Gastroesophageal sphincter (tissue), 3 donors: ENCODE measurements at regions not wholly inside any gene's neighbourhood (a gene's known extent, or its start where the extent isn't known, plus 50 kb on each side); places are given as distances from the start of the nearest gene placed in this dataset.

ENCODE experiments used
- CTCF ChIP-seq, 4 experiments: fragments of 200-600 bp in 2 of 4; fragments of 450-650 bp in 2 of 4; sonication (generic) in 1 of 4; IDR thresholded peaks; one replicate each; pipeline ENCODE4 v1.5.1; 2017 to 2019; ENCODE audit warnings: antibody characterized with exemption in 4 of 4, mild to moderate bottlenecking in 2 of 4, moderate library complexity in 2 of 4
- POLR2A ChIP-seq, 2 donors: fragments of 450-650 bp; IDR thresholded peaks; one replicate each; pipeline ENCODE4 v1.6.1; 2017; ENCODE audit warnings: antibody characterized with exemption in 2 of 2, mild to moderate bottlenecking in 2 of 2, moderate library complexity in 1 of 2
- POLR2AphosphoS5 ChIP-seq: sonication (generic); formaldehyde crosslinking; IDR thresholded peaks from one replicate; pipeline ENCODE4 v1.6.1; 2017; ENCODE audit warnings: antibody characterized with exemption

GRCh38 chr17:71441098-71441497 is 679.7 kb upstream of the SOX9 start:
- TF ChIP-seq CTCF (IDR thresholded peaks at IDR 0.05) (no peak), POLR2A (IDR thresholded peaks at IDR 0.05) (no peak), POLR2AphosphoS5 (no peak)
